GM06990 (cell line): ENCODE measurements at regions not wholly inside any gene's neighbourhood (a gene's known extent, or its start where the extent isn't known, plus 50 kb on each side); places are given as distances from the start of the nearest gene placed in this dataset.

ENCODE experiments used
- DNase-seq: peaks from one replicate; pipeline ENCODE4 v3.0.0-alpha.2; 2011; ENCODE audit not compliant: insufficient read length; ENCODE audit errors: extremely low read depth
- H3K27me3 ChIP-seq: replicated peaks from 2 replicates; pipeline ENCODE4 v1.6.0; 2011; ENCODE audit warnings: low read length; ENCODE audit not compliant: control insufficient read depth, insufficient read depth
- H3K36me3 ChIP-seq: 2 replicates; pipeline ENCODE4 v1.5.1; 2011; ENCODE audit warnings: low read length; ENCODE audit not compliant: control insufficient read depth, insufficient read depth
- H3K4me3 ChIP-seq: replicated peaks from 2 replicates; pipeline ENCODE4 v1.5.1; 2011; ENCODE audit warnings: low read depth, mild to moderate bottlenecking, control low read depth, low read length
- CTCF ChIP-seq: IDR thresholded peaks from 2 replicates; pipeline ENCODE4 v1.5.1; 2011; ENCODE audit warnings: low read length, control low read depth, mild to moderate bottlenecking, inconsistent platforms; ENCODE audit not compliant: insufficient read depth, poor library complexity, severe bottlenecking

- H3K4me3 ChIP-seq = no peak overlapping the region
- TF ChIP-seq CTCF = no peak
- no peaks in the 10 kb centered on the region for H3K27me3 ChIP-seq
- H3K36me3 ChIP-seq = no peaks in the 10 kb centered on the region
- no peak for DNase-seq
Observed at GRCh38 chr18:54720620-54721019, 107.7 kb upstream of the RAB27B start.

- no peak overlapping the region for H3K4me3 ChIP-seq
- TF ChIP-seq CTCF = no peak
- H3K36me3 ChIP-seq = no peaks in the 10 kb centered on the region
- no peak for DNase-seq
- no peaks in the 10 kb centered on the region for H3K27me3 ChIP-seq
Observed at GRCh38 chr18:54726143-54726542, 102.1 kb upstream of the RAB27B start.

- Histone ChIP-seq H3K36me3 (no peaks in the 10 kb centered on the region), H3K4me3 (no peak overlapping the region), H3K27me3 (no peaks in the 10 kb centered on the region)
- no peak for TF ChIP-seq CTCF
- no peak for DNase-seq
Observed at GRCh38 chr18:54734059-54734458, 94.2 kb upstream of the RAB27B start.

GRCh38 chr18:54736981-54737380 lies 91.3 kb upstream of the RAB27B start:
- H3K36me3 ChIP-seq = no peaks in the 10 kb centered on the region

GRCh38 chr18:54737986-54738385 lies 90.3 kb upstream of the RAB27B start:
- no peak for DNase-seq
- H3K36me3 ChIP-seq = no peaks in the 10 kb centered on the region
- no peak for TF ChIP-seq CTCF
- no peaks in the 10 kb centered on the region for H3K27me3 ChIP-seq
- no peak overlapping the region for H3K4me3 ChIP-seq

More at GRCh38 chr18:54736981-54737380, 91.3 kb upstream of the RAB27B start:
- Histone ChIP-seq H3K27me3 (no peaks in the 10 kb centered on the region), H3K4me3 (no peak overlapping the region)
- no peak for DNase-seq
- TF ChIP-seq CTCF = no peak

- H3K27me3 ChIP-seq = no peaks in the 10 kb centered on the region
- no peak overlapping the region for H3K4me3 ChIP-seq
- no peaks in the 10 kb centered on the region for H3K36me3 ChIP-seq
- no peak for TF ChIP-seq CTCF
- no peak for DNase-seq
Observed at GRCh38 chr18:54739476-54739875, 88.8 kb upstream of the RAB27B start.
